ENCODE measurements at regions not wholly inside any gene's neighbourhood (a gene's known extent, or its start where the extent isn't known, plus 50 kb on each side); places are given as distances from the start of the nearest gene placed in this dataset.

DNA sequence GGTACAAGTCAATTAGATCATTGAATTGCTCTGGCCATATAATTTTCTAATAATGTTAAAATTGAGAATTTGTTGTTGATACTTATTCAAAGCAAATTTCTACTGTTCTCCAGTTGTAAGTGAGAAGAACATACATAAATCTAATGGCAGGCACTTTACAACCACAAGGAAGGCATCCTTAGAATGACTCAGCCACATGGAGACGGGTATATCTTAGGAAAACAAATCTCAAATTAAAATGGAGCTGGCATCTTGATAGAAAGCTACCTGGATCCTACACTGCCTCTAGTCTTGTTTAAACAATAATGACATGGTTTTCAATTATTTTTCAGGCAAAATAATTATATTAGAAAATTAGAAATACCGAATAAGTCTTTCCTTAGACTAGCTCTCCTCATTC is 1183.7 kb upstream of the SORCS1 start (continued):
- TF ChIP-seq, protein P1, sequence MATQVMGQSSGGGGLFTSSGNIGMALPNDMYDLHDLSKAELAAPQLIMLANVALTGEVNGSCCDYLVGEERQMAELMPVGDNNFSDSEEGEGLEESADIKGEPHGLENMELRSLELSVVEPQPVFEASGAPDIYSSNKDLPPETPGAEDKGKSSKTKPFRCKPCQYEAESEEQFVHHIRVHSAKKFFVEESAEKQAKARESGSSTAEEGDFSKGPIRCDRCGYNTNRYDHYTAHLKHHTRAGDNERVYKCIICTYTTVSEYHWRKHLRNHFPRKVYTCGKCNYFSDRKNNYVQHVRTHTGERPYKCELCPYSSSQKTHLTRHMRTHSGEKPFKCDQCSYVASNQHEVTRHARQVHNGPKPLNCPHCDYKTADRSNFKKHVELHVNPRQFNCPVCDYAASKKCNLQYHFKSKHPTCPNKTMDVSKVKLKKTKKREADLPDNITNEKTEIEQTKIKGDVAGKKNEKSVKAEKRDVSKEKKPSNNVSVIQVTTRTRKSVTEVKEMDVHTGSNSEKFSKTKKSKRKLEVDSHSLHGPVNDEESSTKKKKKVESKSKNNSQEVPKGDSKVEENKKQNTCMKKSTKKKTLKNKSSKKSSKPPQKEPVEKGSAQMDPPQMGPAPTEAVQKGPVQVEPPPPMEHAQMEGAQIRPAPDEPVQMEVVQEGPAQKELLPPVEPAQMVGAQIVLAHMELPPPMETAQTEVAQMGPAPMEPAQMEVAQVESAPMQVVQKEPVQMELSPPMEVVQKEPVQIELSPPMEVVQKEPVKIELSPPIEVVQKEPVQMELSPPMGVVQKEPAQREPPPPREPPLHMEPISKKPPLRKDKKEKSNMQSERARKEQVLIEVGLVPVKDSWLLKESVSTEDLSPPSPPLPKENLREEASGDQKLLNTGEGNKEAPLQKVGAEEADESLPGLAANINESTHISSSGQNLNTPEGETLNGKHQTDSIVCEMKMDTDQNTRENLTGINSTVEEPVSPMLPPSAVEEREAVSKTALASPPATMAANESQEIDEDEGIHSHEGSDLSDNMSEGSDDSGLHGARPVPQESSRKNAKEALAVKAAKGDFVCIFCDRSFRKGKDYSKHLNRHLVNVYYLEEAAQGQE (IDR thresholded peaks at IDR 0.05), result no peak

DNA sequence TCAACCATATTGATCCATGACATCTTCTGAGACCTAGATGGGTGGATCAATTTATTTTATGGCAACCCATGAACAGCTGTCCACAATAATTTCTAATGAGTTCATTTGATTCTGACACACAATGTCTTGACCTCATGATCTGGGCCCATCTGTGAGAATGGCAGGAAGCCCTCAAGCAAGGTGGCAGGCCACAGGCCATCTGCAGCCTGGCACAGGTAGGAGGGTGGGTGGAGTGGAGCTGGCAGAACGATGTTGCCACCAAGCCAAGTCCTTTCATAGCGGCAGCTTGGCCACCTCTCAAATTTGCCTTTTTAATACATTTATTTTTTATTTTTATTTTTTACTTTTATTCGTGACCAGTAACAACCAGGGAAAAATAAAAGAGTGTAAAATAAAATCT is 1181.6 kb upstream of the SORCS1 start:
- DNase-seq (ENCODE audit: low spot score), result no peak
- TF ChIP-seq, protein P2, sequence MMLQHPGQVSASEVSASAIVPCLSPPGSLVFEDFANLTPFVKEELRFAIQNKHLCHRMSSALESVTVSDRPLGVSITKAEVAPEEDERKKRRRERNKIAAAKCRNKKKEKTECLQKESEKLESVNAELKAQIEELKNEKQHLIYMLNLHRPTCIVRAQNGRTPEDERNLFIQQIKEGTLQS (IDR thresholded peaks at IDR 0.05), result no peak
- TF ChIP-seq, protein P3, sequence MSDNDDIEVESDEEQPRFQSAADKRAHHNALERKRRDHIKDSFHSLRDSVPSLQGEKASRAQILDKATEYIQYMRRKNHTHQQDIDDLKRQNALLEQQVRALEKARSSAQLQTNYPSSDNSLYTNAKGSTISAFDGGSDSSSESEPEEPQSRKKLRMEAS (IDR thresholded peaks at IDR 0.05), result no peak
- TF ChIP-seq JUND (IDR thresholded peaks at IDR 0.05) (no peak), NR2F2 (IDR thresholded peaks at IDR 0.05) (no peak), FOXA2 (IDR thresholded peaks at IDR 0.05) (no peak)

DNA sequence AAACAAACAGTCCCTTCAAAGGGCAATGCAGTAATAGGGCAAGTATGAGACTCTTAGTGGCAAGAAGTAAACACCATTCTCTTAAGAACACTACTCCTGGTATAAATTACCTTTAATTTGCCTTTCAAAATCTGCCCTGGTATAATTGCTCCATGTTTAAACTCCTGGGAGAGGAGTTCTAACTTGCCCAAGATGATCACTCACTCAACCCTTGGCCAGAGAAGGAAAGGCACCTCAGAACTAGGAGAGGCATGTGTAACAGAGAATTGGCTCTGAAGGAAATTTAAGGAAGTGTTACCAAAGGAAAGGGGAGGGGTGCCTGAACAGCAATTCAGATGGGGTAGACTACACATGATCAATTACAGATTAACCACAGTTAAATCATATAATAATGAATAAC is 1173.6 kb upstream of the SORCS1 start:
- Histone ChIP-seq H3K36me3 (ENCODE audit: control insufficient read depth in 4 of 4, insufficient read depth in 3 of 4, low read depth in 1 of 4, low read length in 3 of 4) (no peaks in the 10 kb centered on the region), H3K4me3 (ENCODE audit: low read depth in 1 of 3, low read length in 3 of 3) (no peak overlapping the region), H3K9me3 (ENCODE audit: control insufficient read depth in 4 of 4, low read length in 3 of 4) (no peaks in the 10 kb centered on the region), H3K27ac (ENCODE audit: low read depth in 1 of 2, low read length in 2 of 2) (no peak overlapping the region), H3K27me3 (ENCODE audit: control insufficient read depth in 4 of 4, insufficient read depth in 4 of 4, low read length in 3 of 4) (no peaks in the 10 kb centered on the region), H3K4me1 (ENCODE audit: control insufficient read depth in 4 of 4, insufficient read depth in 4 of 4, low read length in 3 of 4) (no peaks in the 10 kb centered on the region), H3K9ac (ENCODE audit: low read depth in 1 of 2, low read length in 2 of 2) (no peak overlapping the region)
- DNase-seq (ENCODE audit: low spot score), result no peak
- TF ChIP-seq FOXA2 (IDR thresholded peaks at IDR 0.05) (no peak), RAD21 (IDR thresholded peaks at IDR 0.05) (no peak), TAF1 (conservative IDR thresholded peaks at IDR 0.05) (no peak), JUND (IDR thresholded peaks at IDR 0.05) (no peak), RXRA (IDR thresholded peaks at IDR 0.05) (no peak), SP1 (IDR thresholded peaks at IDR 0.05) (no peak), EGR1 (IDR thresholded peaks at IDR 0.05; ENCODE audit: low read depth in 2 of 2) (no peak), HNF4G (IDR thresholded peaks at IDR 0.05) (no peak), GABPA (IDR thresholded peaks at IDR 0.05 in 1 of 2, conservative IDR thresholded peaks at IDR 0.05 in 1 of 2) (no peak), YY1 (IDR thresholded peaks at IDR 0.05) (no peak), NR2F2 (IDR thresholded peaks at IDR 0.05) (no peak), FOXA1 (IDR thresholded peaks at IDR 0.05) (no peak), HNF4A (conservative IDR thresholded peaks at IDR 0.05) (no peak)
- TF ChIP-seq, protein P4, sequence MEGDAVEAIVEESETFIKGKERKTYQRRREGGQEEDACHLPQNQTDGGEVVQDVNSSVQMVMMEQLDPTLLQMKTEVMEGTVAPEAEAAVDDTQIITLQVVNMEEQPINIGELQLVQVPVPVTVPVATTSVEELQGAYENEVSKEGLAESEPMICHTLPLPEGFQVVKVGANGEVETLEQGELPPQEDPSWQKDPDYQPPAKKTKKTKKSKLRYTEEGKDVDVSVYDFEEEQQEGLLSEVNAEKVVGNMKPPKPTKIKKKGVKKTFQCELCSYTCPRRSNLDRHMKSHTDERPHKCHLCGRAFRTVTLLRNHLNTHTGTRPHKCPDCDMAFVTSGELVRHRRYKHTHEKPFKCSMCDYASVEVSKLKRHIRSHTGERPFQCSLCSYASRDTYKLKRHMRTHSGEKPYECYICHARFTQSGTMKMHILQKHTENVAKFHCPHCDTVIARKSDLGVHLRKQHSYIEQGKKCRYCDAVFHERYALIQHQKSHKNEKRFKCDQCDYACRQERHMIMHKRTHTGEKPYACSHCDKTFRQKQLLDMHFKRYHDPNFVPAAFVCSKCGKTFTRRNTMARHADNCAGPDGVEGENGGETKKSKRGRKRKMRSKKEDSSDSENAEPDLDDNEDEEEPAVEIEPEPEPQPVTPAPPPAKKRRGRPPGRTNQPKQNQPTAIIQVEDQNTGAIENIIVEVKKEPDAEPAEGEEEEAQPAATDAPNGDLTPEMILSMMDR (IDR thresholded peaks at IDR 0.05; ENCODE audit: low read depth, low read length, missing input control), result no peak
- TF ChIP-seq, protein P5, sequence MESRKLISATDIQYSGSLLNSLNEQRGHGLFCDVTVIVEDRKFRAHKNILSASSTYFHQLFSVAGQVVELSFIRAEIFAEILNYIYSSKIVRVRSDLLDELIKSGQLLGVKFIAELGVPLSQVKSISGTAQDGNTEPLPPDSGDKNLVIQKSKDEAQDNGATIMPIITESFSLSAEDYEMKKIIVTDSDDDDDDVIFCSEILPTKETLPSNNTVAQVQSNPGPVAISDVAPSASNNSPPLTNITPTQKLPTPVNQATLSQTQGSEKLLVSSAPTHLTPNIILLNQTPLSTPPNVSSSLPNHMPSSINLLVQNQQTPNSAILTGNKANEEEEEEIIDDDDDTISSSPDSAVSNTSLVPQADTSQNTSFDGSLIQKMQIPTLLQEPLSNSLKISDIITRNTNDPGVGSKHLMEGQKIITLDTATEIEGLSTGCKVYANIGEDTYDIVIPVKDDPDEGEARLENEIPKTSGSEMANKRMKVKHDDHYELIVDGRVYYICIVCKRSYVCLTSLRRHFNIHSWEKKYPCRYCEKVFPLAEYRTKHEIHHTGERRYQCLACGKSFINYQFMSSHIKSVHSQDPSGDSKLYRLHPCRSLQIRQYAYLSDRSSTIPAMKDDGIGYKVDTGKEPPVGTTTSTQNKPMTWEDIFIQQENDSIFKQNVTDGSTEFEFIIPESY (IDR thresholded peaks at IDR 0.05), result no peak
- TF ChIP-seq, protein P2 (IDR thresholded peaks at IDR 0.05), result no peak
- TF ChIP-seq, protein P1 (IDR thresholded peaks at IDR 0.05), result no peak
- TF ChIP-seq, protein P3 (IDR thresholded peaks at IDR 0.05), result no peak

More for the DNA sequence above, 1181.6 kb upstream of the SORCS1 start:
- Histone ChIP-seq H3K9ac (ENCODE audit: low read depth in 1 of 2, low read length in 2 of 2) (no peak overlapping the region), H3K27ac (ENCODE audit: low read depth in 1 of 2, low read length in 2 of 2) (no peak overlapping the region), H3K36me3 (ENCODE audit: control insufficient read depth in 4 of 4, insufficient read depth in 3 of 4, low read depth in 1 of 4, low read length in 3 of 4) (no peaks in the 10 kb centered on the region), H3K9me3 (ENCODE audit: control insufficient read depth in 4 of 4, low read length in 3 of 4) (no peaks in the 10 kb centered on the region), H3K4me3 (ENCODE audit: low read depth in 1 of 3, low read length in 3 of 3) (no peak overlapping the region), H3K27me3 (ENCODE audit: control insufficient read depth in 4 of 4, insufficient read depth in 4 of 4, low read length in 3 of 4) (no peaks in the 10 kb centered on the region), H3K4me1 (ENCODE audit: control insufficient read depth in 4 of 4, insufficient read depth in 4 of 4, low read length in 3 of 4) (no peaks in the 10 kb centered on the region)
- 84% methylated on average over 3 of the region's 3 CpGs for WGBS

Measured in liver (tissue), 8 donors.